NOMO-1 treated with DMSO at 0.1 percent for 48 hours (cell line): ENCODE measurements at regions not wholly inside any gene's neighbourhood (a gene's known extent, or its start where the extent isn't known, plus 50 kb on each side); places are given as distances from the start of the nearest gene placed in this dataset.
"Not testable (repeated sequence)": the region's sequence is repeated elsewhere in the genome, so short reads cannot be mapped to it uniquely, and the experiment has no call there.

ENCODE experiments used
- DNase-seq: peaks from one replicate; lab custom pipeline; 2025; ENCODE audit not compliant: unreplicated experiment; lab: John Stamatoyannopoulos, UW

DNA sequence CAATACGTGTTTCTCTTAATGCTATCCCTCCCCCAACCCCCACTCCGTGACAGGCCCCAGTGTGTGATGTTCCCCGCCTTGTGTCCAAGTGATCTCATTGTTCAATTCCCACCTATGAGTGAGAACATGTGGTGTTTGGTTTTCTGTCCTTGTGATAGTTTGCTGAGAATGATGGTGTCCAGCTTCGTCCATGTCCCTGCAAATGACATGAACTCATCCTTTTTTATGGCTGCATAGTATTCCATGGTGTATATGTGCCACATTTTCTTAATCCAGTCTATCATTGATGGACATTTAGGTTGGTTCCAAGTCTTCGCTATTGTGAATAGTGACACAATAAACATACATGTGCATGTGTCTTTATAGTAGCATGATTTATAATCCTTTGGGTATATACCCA is 52.5 kb downstream of the KIAA0408 start:
- not testable (repeated sequence) for DNase-seq

DNA sequence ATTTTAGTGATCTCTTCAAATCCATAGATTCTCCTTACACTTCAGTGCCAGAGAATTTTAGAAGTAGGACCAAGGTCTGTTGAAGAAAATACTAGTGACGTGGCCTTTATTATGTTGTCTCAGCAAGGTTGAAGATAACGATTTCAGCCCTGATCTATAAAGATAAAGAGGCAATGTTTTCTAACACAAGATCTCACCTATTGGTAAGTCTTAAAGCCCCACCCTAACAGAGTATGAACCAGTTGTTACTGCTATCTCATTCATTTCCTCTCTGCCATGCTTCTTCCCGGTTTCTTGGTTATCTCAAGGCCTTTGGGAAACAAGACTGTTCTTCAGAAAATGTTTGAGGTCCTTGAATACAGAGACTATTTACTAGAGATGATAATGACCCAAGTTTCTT is 53.1 kb downstream of the KIAA0408 start:
- DNase-seq: no peak

DNA sequence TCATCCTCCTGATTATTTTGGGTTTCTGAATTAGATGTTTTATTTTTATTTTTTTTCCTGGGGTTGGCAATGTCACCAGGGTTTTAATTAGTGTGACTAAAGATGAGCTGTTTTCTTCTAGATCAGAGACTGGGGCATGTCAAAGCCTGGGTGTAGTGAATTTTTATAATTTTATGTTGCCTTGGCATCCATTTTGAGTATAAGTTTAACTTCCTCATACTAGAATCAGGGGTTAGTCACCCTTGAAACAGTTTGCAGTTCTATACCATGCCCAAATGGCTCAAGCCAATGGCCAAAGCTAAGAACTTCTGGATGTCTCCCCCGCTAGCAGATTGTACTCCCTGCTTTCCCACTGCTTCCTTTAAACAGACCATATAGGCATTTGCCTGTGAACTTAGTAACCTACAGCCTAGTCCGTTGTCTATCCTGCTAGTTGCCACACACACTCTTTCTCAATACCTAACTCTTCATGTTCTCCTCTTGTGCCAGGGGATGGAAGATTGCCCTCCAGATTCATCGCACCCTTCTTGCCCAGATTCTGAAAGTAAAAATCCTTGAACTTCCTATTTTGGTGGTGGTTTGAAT is 54.5 kb downstream of the KIAA0408 start:
- DNase-seq: peak; percentile 17

DNA sequence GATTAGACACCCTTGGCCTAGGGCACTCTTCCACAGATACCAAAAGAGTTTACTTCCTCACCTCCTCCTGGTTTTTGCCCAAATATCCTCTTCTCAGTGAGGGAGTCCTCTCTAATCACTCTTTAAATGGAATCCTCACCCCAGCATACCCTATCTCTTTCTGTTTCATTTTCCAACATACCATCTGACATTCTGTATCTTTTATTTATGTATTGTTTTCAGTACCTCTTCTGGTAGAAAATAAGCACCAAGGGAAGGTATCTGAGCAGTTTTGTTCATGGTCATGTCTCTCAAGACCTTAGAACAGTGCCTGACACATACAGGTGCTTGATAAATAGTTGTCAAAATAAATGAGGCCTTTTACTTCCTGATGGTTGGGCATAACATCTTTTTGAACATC is 55.1 kb downstream of the KIAA0408 start:
- no peak for DNase-seq

DNA sequence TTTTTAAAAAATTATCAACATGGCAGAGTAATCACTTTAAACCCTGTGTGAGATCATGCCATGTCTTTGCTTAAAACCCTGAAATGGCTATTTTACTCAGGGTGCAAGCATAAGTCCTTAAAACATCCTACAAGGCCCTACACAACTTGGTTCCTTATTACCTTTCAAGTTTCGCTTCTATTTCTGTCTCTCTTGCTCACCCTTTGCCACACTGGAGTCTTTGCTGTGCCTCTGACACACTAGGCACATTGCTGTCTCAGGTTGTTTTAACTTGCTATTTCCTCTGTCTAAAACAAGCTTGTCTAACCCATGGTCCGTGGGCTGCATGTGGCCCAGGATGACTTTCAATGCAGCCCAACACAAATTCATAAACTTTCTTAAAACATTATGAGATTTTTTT is 55.6 kb downstream of the KIAA0408 start:
- peak; percentile 47 for DNase-seq

DNA sequence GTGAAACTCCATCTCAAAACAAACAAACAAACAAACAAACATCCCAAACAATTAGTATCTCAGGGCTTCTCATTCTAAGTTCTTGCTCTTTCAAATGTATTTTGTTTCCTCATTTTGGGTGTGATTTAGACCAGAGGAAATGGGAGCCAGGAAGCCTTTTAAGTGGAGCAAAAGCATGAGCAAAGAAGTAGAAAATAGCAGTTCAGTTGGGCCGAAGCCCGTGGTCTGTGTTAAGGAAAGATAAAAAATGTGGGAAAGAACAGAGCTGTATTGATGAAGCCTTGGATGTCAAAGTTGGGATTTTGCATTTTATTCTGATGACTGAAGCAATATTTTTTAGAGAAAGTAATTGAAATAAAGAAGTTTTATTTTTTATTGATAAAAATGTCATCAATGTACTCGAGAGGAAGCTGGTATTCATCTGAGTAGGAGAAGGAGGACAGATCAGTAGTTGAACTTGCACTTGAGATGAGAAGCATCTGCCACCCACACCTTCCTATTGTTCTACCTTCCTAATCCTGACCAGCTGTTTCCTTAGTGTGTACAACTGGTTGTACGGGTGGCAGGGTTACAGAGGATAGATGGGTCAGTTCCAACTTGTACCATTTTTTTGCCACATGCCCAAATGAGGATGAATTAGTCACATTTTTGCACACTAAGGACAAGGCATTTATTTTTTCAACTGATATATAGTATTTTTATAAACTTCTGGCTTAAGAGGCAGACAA is 56.1 kb downstream of the KIAA0408 start:
- DNase-seq: no peak

DNA sequence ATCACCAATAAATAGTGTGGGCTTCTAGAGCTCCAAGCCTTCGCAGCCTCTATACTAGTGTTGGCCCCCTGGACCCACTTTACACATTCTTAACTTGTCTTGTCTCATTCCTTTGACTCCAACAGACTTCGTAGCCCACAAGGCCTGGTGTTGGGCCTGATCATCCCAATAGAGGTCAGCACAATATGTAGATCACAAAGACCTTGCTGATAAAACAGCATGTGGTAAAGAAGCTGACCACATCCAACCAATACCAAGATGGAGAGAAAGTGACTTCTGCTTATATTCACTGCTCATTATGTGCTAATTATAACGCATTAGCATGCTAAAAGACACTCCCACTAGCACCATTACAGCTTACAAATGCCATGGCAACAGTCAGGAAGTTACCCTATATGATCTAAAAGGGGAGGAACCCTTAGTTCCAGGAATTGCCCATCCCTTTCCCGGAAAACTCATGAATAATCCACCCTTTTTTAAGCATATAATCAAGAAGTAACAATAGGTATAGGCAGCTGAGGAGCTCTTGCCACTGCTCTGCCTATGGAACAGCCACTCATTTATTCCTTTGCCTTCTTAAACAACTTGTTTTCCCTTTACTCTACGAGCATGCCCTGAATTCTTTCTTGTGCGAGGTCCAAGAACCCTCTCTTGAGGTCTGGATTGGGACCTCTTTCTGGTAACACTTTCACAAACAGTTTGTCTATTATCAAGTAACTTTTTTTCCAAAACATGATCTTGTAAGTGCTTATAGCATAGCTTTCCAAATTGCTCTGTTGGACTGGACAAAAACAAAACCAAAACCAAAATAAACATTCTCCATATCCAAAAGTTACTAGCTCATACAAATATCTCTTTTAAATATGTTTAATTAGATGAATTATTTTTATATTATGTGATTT is 54.6 kb upstream of the ECHDC1 start:
- no peak for DNase-seq

DNA sequence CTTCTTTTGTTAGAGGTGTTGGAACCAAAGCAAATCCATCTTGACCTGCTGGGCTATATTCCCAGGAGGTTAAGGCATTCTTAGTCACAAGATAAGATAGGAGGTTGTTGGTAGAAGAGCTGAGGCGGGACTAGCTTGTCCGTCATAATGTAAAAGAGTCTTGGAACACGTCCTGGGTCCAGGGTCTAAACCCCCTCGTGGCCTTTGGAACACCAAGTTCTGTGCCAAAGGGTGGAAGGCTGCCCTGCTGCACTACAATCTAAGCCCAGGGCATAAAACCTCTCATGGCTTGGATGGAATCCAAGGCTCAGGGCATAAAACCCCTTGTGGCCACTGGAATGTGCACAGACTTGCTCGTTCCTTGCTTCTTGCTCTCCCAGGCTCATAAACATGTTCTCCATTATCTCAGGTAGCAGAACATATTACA is 53.8 kb upstream of the ECHDC1 start:
- DNase-seq: not testable (repeated sequence)
